Sigmoid colon (tissue), 4 donors: ENCODE measurements at regions not wholly inside any gene's neighbourhood (a gene's known extent, or its start where the extent isn't known, plus 50 kb on each side); places are given as distances from the start of the nearest gene placed in this dataset.

Experiments
- POLR2A ChIP-seq, 2 donors: fragments of 450-650 bp; IDR thresholded peaks; one replicate each; pipeline ENCODE4 v1.6.1; 2016; ENCODE audit warnings: antibody characterized with exemption in 2 of 2, mild to moderate bottlenecking in 2 of 2, moderate library complexity in 2 of 2
- POLR2AphosphoS5 ChIP-seq, 4 donors: sonication (generic); formaldehyde crosslinking; IDR thresholded peaks; one replicate each; pipeline ENCODE4 v1.6.1; 2017; ENCODE audit warnings: antibody characterized with exemption in 4 of 4
- TF ChIP-seq, protein P1 (sequence below), 4 experiments: fragments of 450-650 bp in 3 of 4; fragments of 200-600 bp in 1 of 4; IDR thresholded peaks; one replicate each; pipeline ENCODE4 v1.5.1; 2016 to 2019; ENCODE audit warnings: antibody characterized with exemption in 4 of 4, mild to moderate bottlenecking in 3 of 4, moderate library complexity in 2 of 4

DNA sequence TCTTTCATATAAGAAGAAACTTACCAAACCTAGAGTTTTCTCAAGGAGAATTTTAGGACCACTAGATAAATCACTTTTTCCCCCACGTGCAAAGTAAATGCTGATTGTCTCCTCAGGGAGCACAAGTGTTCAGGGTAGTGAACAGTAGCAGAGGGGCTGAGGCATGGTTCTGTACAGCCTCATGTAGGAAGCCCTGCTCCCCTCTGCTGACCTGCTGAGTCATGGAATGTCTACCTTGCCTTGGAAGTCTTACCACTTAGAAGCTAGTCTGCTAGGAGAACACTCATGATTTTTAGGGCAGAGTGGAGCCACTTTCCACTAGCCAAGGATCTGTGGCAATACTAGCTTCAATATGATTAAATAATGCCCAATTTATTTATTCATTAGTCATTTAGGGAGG, 2120.6 kb upstream of the RAG2 start:
- TF ChIP-seq, protein P1, sequence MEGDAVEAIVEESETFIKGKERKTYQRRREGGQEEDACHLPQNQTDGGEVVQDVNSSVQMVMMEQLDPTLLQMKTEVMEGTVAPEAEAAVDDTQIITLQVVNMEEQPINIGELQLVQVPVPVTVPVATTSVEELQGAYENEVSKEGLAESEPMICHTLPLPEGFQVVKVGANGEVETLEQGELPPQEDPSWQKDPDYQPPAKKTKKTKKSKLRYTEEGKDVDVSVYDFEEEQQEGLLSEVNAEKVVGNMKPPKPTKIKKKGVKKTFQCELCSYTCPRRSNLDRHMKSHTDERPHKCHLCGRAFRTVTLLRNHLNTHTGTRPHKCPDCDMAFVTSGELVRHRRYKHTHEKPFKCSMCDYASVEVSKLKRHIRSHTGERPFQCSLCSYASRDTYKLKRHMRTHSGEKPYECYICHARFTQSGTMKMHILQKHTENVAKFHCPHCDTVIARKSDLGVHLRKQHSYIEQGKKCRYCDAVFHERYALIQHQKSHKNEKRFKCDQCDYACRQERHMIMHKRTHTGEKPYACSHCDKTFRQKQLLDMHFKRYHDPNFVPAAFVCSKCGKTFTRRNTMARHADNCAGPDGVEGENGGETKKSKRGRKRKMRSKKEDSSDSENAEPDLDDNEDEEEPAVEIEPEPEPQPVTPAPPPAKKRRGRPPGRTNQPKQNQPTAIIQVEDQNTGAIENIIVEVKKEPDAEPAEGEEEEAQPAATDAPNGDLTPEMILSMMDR (IDR thresholded peaks at IDR 0.05): no peak
- TF ChIP-seq POLR2A (IDR thresholded peaks at IDR 0.05) (no peak), POLR2AphosphoS5 (IDR thresholded peaks at IDR 0.05) (no peak)
